Stimulated activated CD8-positive, alpha-beta memory T cell treated with anti-CD3 and anti-CD28 coated beads, Interleukin-7, amount 100 ng/mL, for 1 hour (primary cell): ENCODE measurements at regions not wholly inside any gene's neighbourhood (a gene's known extent, or its start where the extent isn't known, plus 50 kb on each side); places are given as distances from the start of the nearest gene placed in this dataset.
"Not testable (repeated sequence)": the region's sequence is repeated elsewhere in the genome, so short reads cannot be mapped to it uniquely, and the experiment has no call there.

ENCODE experiments used
- DNase-seq, 2 donors: peaks; one replicate each; pipeline ENCODE4 v3.0.0-alpha.2; 2020; ENCODE audit warnings: low read depth in 2 of 2

GRCh38 chr16:52104993-52105392 lies 441.9 kb downstream of the TOX3 start:
- not testable (repeated sequence) for DNase-seq

GRCh38 chr16:52103791-52104190 lies 443.2 kb downstream of the TOX3 start:
- DNase-seq: no peak

- DNase-seq: no peak
Measured at GRCh38 chr16:52101246-52101645, 445.7 kb downstream of the TOX3 start.

GRCh38 chr16:52099382-52099781 lies 447.6 kb downstream of the TOX3 start:
- no peak for DNase-seq

GRCh38 chr16:52095471-52095870 lies 451.5 kb downstream of the TOX3 start:
- no peak for DNase-seq

- DNase-seq: no peak
Measured at GRCh38 chr16:52092126-52092525, 454.8 kb downstream of the TOX3 start.

- no peak for DNase-seq
Measured at GRCh38 chr16:52090080-52090479, 456.9 kb downstream of the TOX3 start.

GRCh38 chr16:52089476-52089875 lies 457.5 kb downstream of the TOX3 start:
- DNase-seq: no peak

GRCh38 chr16:52086901-52087300 lies 460.0 kb downstream of the TOX3 start:
- no peak for DNase-seq

- no peak for DNase-seq
Measured at GRCh38 chr16:52078716-52079655, 468.0 kb downstream of the TOX3 start.

GRCh38 chr16:52077607-52078006 lies 469.3 kb downstream of the TOX3 start:
- DNase-seq: no peak

GRCh38 chr16:52076801-52077201 lies 470.1 kb downstream of the TOX3 start:
- DNase-seq: no peak

GRCh38 chr16:52076332-52076731 lies 470.6 kb downstream of the TOX3 start:
- DNase-seq: no peak

GRCh38 chr16:52074133-52074532 lies 472.8 kb downstream of the TOX3 start:
- no peak for DNase-seq

GRCh38 chr16:52073024-52073423 lies 473.9 kb downstream of the TOX3 start:
- no peak for DNase-seq

GRCh38 chr16:52071101-52071500 lies 475.8 kb downstream of the TOX3 start:
- DNase-seq: no peak

- no peak for DNase-seq
Measured at GRCh38 chr16:52070341-52071057, 476.4 kb downstream of the TOX3 start.

- DNase-seq: no peak
Measured at GRCh38 chr16:52069866-52070265, 477.1 kb downstream of the TOX3 start.

GRCh38 chr16:52068447-52069074 lies 478.4 kb downstream of the TOX3 start:
- DNase-seq: no peak

GRCh38 chr16:52066962-52067361 lies 480.0 kb downstream of the TOX3 start:
- no peak for DNase-seq

GRCh38 chr16:52056259-52056658 lies 490.7 kb downstream of the TOX3 start:
- no peak for DNase-seq

- DNase-seq: no peak
Measured at GRCh38 chr16:52055381-52055780, 491.6 kb downstream of the TOX3 start.

- no peak for DNase-seq
Measured at GRCh38 chr16:52054326-52054725, 492.6 kb downstream of the TOX3 start.
